GM18505 (cell line): ENCODE measurements at regions not wholly inside any gene's neighbourhood (a gene's known extent, or its start where the extent isn't known, plus 50 kb on each side); places are given as distances from the start of the nearest gene placed in this dataset.

ENCODE experiments used
- ATAC-seq: cut with Tn5 transposase; IDR thresholded peaks from one replicate; pipeline ENCODE4 v1.9.1; 2021; ENCODE audit not compliant: unreplicated experiment
- POLR2A ChIP-seq: IDR thresholded peaks from 4 replicates; pipeline ENCODE4 v1.6.1; 2011; ENCODE audit warnings: borderline replicate concordance; ENCODE audit not compliant: insufficient read depth, insufficient read length; ENCODE audit errors: extremely low read depth

DNA sequence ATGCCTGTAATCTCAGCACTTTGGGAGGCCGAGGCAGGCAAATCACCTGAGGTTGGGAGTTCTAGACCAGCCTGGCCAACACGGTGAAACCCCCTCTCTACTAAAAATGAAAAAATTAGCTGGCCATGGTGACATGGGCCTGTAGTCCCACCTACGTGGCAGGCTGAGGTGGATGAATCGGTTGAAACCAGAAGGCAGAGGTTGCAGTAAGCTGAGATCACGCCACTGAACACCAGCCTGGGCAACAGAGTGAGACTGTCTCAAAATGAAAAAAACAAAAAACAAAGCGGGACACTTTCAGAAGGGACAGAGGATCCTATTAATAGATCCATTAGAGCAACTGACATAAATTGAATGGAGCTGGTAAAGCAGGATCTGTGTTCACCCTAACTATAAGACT is 89.6 kb upstream of the SGCD start:
- no peak for TF ChIP-seq POLR2A
- no peak for ATAC-seq

DNA sequence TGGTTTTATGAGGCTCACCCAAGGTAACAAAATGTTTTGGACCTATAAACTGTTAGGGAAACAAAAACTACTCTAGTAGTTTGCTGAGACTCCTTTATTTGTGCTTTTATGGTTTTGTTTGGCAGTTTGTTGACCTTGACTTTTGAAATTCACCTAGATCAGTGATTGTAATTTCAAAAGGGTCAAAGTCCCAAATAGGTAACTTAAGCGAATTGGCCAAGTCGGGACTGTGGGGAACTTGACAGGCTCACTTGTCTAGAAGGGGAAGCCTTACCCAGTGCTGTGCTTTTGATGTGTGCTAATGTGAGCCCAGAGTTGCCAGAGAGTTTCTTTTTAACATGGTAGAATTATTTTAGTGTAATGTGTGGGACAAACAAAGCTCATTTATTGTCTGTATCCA is 87.2 kb upstream of the SGCD start:
- no peak for TF ChIP-seq POLR2A
- ATAC-seq = no peak

GRCh38 chr5:156240414-156240813 is 86.5 kb upstream of the SGCD start:
- no peak for ATAC-seq
- TF ChIP-seq POLR2A = no peak

GRCh38 chr5:156241266-156241665 is 85.7 kb upstream of the SGCD start:
- TF ChIP-seq POLR2A = no peak

DNA sequence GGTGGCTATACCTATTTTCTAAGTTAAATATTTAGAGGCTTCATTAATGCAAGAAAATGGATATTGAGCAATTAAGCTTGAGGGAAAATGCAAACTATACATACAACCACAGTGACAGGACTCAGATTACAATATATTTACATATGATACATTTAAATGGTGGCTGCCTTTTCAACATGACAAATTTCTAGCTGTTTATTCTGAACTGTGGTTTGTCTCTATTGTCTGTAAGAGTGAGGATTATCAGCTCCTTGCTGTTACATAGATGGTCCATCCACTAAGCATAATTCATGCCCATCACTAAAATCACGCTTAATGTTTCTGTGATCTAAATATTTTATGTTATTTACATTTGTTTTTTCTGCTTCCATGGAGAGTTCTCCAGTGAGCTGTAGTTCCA is 81.1 kb upstream of the SGCD start:
- no peak for TF ChIP-seq POLR2A
- ATAC-seq = no peak

More at GRCh38 chr5:156241266-156241665, 85.7 kb upstream of the SGCD start:
- ATAC-seq = no peak

GRCh38 chr5:156251076-156251475 is 75.9 kb upstream of the SGCD start:
- TF ChIP-seq POLR2A = no peak
- no peak for ATAC-seq

DNA sequence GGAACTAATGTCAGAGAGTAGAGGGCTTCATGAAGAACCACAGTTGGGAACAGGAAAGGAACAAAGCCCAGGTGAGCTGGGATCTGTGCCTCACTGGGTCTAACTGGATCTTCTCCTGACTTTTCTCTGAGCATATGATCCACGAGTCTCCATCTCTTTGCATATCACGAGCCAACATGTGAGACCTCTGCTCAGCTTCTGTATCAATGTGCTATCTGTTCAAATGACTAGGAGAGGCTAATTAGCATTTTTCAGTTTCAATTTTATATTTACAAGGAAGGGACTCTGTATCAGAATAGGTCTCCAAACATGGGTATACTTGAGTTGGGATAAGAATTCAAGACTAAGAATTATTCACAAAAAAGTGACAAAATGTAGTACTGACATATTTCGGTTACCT is 73.8 kb upstream of the SGCD start:
- ATAC-seq = no peak
- TF ChIP-seq POLR2A = no peak

DNA sequence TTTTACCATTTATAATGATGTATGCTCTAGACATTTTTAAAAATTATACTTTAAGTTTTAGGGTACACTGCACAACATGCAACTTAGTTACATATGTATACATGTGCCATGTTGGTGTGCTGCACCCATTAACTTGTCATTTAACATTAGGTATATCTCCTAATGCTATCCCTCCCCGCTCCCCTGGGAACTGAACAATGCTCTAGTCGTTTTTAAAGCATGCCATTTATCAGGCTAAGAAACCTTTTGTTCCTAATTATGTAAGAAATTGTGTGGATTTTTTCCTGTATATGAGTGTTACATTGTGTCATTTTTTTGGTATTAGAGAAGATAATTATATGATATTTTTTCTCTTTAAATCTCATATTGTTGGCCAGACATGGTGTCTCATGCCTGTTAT is 72.8 kb upstream of the SGCD start:
- no peak for ATAC-seq

DNA sequence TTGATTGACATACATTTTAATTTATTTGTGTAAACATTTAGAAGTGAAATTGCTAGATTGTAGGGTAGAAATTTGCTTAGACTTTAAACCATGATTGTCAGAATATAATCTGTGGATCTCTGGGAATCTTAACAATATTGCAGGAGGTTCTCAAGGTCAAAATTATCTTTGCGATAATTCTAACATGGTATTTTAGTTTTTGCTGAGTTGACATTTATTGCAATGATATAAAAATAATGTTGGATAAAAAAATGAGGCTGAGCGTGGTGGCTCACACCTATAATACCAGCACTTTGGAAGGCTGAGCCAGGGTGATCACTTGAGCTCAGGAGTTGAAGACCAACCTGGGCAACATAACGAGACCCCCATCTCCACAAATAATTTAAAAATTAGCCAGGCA is 70.3 kb upstream of the SGCD start:
- no peak for ATAC-seq
- TF ChIP-seq POLR2A = no peak

More for the DNA sequence above, 72.8 kb upstream of the SGCD start:
- no peak for TF ChIP-seq POLR2A

- TF ChIP-seq POLR2A = no peak
- ATAC-seq = no peak
These were observed 68.0 kb upstream of the SGCD start for GRCh38 chr5:156258934-156259333.

DNA sequence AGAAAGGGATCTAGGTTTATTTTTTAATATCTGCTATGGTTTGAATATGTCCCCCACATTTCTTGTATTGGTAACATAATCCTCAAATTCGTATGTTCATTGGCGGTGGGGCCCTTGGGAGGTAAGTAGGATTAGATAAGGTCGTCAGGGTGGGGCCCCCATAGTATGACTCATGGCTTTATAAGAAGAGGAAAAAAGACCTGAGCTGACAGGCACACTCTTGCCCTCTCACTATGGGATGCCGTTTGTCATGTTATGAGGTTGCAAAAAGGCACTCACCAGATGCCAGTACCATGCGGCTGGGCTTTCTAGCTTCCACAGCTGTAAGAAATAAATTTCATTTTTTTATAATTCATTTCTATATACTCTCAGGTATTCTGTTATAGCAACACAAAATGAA is 67.3 kb upstream of the SGCD start:
- TF ChIP-seq POLR2A = no peak
- ATAC-seq = no peak

GRCh38 chr5:156261275-156261939 is 65.6 kb upstream of the SGCD start:
- no peak for TF ChIP-seq POLR2A
- ATAC-seq = no peak

- TF ChIP-seq POLR2A = no peak
- ATAC-seq = no peak
These were observed 55.4 kb upstream of the SGCD start for GRCh38 chr5:156271569-156271968.

DNA sequence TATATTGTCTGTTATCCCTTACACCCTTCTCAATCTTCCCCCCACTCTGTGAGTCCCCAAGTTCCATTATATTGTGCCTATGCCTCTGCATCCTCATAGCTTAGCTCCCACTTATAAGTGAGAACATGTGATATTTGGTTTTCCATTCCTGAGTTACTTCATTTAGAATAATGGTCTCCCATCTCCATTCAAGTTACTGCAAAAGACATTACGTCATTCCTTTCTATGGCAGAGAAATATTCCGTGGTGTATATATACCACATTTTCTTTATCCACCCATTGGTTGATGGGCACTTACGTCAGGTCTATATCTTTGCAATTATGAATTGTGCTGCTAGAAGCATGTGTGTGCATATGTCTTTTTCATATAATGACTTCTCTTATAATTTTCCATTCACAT is 54.8 kb upstream of the SGCD start:
- no peak for ATAC-seq

DNA sequence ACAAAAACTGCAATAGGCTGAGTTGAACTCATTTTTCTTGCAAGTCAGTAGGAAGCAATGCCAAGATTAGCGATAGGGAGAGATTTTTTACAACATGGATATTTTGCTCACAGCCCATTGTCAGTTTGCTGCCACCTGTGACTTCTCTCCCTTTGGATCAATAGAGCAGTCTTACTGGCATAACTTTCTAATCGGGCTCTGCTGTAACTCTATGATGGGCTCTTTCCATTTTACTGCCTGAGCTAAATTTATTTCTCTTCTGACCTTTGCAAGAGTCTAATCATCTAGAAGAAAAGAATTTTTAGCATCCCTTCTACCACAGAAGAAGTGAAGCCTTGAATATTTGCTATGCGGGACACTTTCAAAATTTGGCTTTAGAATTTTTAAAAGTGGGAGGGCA is 53.6 kb upstream of the SGCD start:
- no peak for ATAC-seq
- TF ChIP-seq POLR2A = no peak

More for the DNA sequence above, 54.8 kb upstream of the SGCD start:
- TF ChIP-seq POLR2A = no peak
